Stimulated activated naive CD4-positive, alpha-beta T cell treated with Interleukin-2 at 50 U/mL for 16 hours (primary cell): ENCODE measurements at regions not wholly inside any gene's neighbourhood (a gene's known extent, or its start where the extent isn't known, plus 50 kb on each side); places are given as distances from the start of the nearest gene placed in this dataset.

Experiments used
- DNase-seq: peaks from one replicate; lab custom pipeline; 2025; lab: John Stamatoyannopoulos, UW

DNA sequence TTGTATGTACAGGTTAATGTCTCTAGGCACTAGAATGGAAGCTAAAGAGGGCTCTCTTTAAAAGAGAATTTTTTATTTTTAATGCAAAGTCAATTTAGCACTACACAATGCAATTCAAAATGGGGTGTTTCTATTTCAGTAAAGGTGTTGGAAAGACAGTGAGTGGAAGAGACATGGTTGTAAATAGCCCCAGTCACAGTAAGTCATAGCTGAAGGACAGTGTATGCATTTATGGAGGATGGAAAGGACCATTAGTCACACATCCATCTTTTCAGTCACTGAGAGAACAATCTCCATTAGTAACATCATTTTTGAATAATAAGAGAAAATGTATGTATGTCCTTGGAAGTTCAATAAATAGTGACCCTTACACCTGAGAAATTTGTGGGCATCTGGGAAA is 148.0 kb downstream of the PDHA2 start:
- DNase-seq, result no peak

DNA sequence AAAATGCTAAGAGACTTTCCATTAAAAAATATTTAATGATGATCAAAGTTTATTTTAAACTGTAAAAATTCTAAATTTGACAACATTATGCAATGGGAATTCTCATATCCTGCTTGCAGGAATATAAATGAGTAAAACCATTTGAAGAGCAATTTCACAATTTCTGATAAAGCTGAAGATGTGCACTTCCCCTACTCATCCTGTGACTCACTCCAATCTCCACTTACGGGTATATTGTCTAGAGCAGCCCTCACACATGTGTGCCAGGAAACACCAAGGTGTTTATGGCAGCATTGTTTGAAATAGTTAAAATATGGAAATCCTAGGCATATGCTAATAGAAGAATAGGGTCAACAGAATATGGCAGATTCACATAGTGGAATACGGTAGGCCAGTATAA is 158.4 kb downstream of the PDHA2 start:
- DNase-seq, result no peak

DNA sequence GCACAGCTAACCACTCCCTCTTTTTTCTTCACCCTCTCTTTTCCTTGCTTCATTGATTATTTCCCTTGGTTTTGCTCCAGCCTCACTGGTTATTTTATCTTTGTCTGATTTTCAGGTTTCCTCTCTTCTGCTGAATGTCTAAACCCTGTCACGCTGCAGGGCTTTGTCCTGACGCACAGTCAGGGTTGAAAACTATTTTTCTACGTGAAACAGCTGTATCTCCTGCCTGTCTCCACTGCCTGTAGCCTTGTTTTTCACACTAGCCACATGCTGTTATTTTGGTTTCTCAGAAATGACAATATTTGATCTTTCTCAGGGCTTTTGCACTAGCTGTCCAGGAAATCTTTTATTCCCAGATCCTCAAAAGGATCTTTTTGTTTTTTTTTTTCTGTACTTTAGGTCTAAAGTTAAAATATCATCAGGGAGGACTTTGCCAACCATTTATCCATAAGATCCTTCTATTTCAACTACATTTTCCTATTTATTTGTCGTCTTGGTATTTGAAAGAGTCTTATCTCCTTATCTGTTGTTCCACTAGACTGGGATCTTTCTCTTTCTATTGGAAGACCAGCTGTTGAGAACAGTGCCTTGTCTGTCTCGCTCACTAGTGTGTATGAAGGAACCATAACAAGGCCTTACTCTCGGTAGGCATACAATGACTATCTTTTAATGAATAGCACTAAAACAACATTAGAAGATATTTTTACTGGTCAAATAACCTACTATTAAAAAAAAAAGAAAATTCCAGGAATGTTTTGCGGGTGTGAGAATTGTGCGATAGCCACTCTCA is 164.3 kb downstream of the PDHA2 start:
- no peak for DNase-seq

DNA sequence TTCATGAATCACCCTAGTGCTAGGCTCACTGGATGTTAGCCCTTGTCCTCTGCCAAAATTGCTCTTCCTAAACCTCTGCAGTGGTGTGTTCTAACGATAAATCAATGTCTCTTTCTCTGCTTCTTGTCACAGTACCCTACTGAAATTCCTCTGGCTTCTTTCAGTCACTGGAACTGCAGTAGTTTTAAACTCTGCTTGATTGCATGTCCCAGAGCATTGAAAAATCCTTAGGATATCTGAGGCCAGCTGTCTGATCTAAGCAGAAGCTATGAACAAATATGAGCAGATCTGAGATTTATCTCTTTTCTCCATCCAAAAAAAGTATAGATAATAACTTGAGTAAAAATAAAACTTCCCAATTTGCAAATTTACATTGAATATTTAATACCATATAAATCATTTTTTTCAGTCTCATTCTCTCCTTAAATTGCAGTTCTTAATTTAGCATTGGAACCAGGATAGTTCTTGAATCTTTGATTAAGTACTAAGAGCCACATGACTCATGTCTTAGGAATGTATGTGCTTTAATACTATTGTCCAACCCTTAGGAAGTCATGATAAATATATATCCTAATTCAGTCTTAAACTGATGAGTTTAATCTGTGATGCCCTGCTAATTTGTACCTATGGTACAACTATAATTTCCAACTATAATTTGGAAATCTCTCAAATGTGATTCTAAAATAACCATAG is 169.7 kb downstream of the PDHA2 start:
- DNase-seq, result no peak

GRCh38 chr4:96012687-96013086 is 172.8 kb downstream of the PDHA2 start:
- DNase-seq, result no peak

- DNase-seq, result no peak
Measured at GRCh38 chr4:96016634-96017299, 176.9 kb downstream of the PDHA2 start.

DNA sequence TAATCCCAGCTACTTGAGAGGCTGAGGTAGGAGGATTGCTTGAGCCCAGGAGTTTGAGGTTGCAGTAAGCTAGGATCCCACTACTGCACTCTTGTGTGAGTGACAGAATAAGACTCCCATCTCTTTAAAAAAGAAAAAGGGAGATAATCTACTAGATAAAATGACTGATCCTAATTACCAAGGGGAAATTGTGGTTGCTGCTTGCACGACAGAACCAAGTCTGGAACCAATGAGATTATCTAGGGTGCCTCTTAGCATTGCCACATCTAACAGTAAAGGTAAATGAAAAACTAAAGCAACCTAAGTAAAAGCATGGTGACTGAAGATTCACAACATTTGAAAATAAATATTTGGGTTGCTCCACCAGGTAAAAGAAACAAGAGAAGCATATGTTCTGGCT is 185.1 kb downstream of the PDHA2 start:
- DNase-seq, result no peak

DNA sequence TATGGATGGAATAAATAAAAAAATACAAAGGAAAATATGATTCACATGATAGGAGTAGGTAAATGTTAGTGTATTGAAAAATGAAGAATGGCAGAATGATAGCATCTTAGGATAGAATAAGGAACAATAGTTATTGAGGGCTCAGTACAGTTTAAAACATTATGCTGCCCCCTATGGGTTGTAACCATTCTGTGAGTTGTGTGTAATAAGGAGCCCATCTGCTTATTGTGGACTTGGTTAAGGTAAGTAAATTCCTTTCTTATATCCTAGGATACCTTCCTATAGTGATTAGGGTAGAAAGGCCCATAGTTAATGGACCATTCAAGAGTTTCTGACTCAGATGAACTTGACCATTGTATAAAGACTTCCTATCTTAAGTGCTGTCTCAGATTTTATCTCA is 195.8 kb downstream of the PDHA2 start:
- no peak for DNase-seq

DNA sequence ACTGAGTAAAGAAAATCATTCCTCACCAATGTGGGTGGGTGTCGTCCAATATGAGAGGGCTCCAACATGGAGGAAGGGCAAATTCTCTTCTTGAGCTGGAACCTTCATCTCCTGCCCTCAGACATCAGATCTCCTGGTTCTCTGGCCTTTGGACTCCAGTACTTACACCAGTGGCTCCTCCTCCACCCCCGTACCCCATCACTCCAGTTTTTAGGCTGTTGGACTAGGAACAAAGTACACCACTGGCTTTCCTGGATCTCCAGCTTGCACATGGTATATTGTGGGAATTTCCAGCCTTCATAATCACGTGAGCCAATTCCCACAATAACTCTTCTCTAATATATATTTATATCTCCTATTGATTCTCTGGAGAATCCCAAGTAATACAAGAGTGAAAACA is 196.9 kb downstream of the PDHA2 start:
- no peak for DNase-seq

DNA sequence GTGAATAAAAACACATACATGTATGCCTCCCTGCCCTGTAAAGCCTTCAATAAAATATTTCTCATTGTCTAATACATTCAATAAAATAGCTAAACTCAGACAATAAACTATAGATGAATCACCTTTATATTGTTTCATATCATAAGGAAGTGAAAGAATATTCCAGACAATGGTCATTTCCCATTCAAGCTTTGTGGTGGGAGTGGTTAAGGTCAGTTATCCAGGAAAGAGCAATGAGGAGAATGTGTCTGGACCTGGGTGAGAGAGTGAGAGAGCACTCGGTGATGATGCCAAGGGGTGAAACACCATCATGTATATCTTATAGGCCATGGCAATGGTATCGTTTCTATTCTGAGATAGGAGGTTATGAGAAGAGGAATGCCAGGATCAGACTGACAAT is 197.8 kb downstream of the PDHA2 start:
- DNase-seq, result no peak

- DNase-seq, result no peak
Measured at GRCh38 chr4:96039217-96039616, 199.3 kb downstream of the PDHA2 start.

- DNase-seq, result no peak
Measured at GRCh38 chr4:96039803-96040436, 200.0 kb downstream of the PDHA2 start.

- no peak for DNase-seq
Measured at GRCh38 chr4:96044971-96045370, 205.1 kb downstream of the PDHA2 start.

GRCh38 chr4:96052827-96053226 is 212.9 kb downstream of the PDHA2 start:
- DNase-seq, result no peak

GRCh38 chr4:96056346-96056934 is 216.5 kb downstream of the PDHA2 start:
- no peak for DNase-seq

- no peak for DNase-seq
Measured at GRCh38 chr4:96063639-96064038, 223.7 kb downstream of the PDHA2 start.

DNA sequence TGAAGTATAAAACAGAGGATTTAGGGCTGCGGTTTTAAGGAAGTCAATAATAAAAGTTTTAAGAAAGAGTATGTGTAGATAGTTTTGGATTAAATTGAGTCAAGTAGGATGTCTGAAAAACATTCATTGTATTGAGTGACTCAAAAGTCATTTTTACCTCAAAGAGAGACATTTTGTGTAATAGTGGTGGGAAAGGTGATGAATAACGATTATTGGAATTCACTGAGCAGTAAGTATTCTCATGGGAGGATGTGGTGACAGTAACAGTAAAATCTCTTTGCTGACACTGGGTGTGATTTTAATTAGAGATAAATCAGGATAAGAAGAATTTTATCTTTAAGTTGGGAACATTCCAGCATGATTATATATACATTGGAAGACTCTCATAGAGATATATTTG is 233.6 kb downstream of the PDHA2 start:
- no peak for DNase-seq

DNA sequence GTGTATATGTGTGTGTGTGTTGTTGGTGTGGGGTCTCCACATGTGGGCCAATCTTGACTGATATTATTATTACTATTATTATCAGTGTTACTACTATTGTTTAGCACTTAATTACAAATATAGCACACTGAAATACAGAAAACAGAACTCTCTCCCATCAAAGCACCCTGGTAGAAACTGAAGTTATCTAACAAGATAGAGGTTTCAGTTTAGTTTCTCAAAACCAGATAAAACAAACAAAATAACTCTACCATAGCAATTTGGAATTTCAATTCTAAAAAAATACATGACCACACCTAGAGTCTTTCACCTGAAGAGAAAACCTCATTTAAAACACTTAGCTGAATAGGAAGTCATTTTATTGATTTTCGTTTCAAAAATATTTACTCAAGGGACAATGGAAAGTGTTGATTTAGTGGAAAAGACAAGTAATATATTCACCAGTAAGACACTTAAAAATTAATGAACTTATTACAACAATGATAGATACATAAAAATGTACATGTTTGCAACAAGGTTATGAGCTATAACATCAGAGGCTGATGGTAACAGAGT is 252.3 kb downstream of the PDHA2 start:
- no peak for DNase-seq

DNA sequence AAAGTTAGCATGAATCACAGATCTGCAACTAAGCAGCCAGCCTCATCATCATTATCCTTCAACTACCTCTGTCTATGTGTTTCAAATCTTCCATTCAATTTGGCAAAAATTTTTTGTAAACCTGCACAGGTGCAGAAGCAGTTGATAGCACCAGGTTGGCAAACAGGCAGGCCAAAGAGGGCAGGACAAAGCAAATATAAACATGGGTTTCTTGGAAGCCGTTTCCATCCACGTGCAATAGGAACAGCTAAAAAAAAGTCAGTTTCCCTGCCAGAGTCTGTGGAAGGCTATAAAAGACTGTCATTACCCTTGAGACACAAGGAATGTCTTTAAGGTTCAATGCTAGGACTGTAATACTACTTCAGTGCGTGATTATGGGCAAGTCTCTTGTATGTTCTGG is 253.2 kb downstream of the PDHA2 start:
- DNase-seq, result no peak

DNA sequence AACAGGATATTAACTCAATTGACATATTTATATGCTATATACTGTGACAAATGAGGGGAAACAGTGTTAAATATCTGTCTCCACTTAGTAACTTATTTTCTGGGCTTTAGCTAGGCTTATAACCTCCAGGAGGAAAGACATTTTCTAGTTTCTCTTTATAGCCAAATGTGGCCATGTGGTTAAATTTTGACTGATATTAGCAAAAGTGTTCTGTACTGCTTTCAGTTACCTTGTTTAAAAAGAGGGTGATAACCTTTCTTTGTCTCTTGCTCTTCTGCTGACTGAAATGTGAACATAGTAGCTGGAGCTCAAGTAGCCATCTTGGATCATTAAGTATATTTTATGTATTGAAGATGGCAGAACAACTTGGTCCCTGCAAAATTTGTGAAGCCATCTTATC is 253.7 kb downstream of the PDHA2 start:
- no peak for DNase-seq

GRCh38 chr4:96094183-96094582 is 254.3 kb downstream of the PDHA2 start:
- no peak for DNase-seq

GRCh38 chr4:96097040-96097607 is 257.2 kb downstream of the PDHA2 start:
- no peak for DNase-seq
